Adipocyte (in vitro differentiated cells): ENCODE measurements at regions not wholly inside any gene's neighbourhood (a gene's known extent, or its start where the extent isn't known, plus 50 kb on each side); places are given as distances from the start of the nearest gene placed in this dataset.

Experiments
- DNase-seq: peaks from one replicate; pipeline ENCODE4 v3.0.0-alpha.2; 2015; ENCODE audit warnings: low read depth
- H3K27me3 ChIP-seq: replicated peaks from 2 replicates; pipeline ENCODE4 v1.7.0; 2013; ENCODE audit warnings: mild to moderate bottlenecking, low read length, moderate library complexity; ENCODE audit not compliant: control insufficient read depth, insufficient read depth
- H3K36me3 ChIP-seq: 2 replicates; pipeline ENCODE4 v1.7.0; 2013; ENCODE audit warnings: low read length, mild to moderate bottlenecking, moderate library complexity; ENCODE audit not compliant: control insufficient read depth, insufficient read depth, severe bottlenecking
- H3K4me1 ChIP-seq: 2 replicates; pipeline ENCODE4 v1.7.0; 2013; ENCODE audit warnings: mild to moderate bottlenecking, low read length, moderate library complexity; ENCODE audit not compliant: control insufficient read depth, insufficient read depth
- H3K4me3 ChIP-seq: 2 replicates; pipeline ENCODE4 v1.7.0; 2013; ENCODE audit warnings: mild to moderate bottlenecking, low read length, moderate library complexity
- H3K9ac ChIP-seq: 2 replicates; pipeline ENCODE4 v1.7.0; 2013; ENCODE audit warnings: mild to moderate bottlenecking, low read length, moderate library complexity
- H3K9me3 ChIP-seq: 2 replicates; pipeline ENCODE4 v1.7.0; 2013; ENCODE audit warnings: mild to moderate bottlenecking, low read length, moderate library complexity; ENCODE audit not compliant: control insufficient read depth

- no peak for DNase-seq
- Histone ChIP-seq H3K9me3 (no peaks in the 10 kb centered on the region), H3K4me3 (no peak overlapping the region), H3K36me3 (no peaks in the 10 kb centered on the region), H3K27me3 (peaks cover 6% of the 10 kb centered on the region), H3K4me1 (no peaks in the 10 kb centered on the region), H3K9ac (no peak overlapping the region)
Observed at GRCh38 chr2:16217291-16217690, 276.9 kb downstream of the MYCN start.

- no peak overlapping the region for H3K9ac ChIP-seq
- H3K4me3 ChIP-seq = no peak overlapping the region
- no peaks in the 10 kb centered on the region for H3K36me3 ChIP-seq
- peaks cover 6% of the 10 kb centered on the region for H3K27me3 ChIP-seq
- peaks cover 4% of the 10 kb centered on the region for H3K9me3 ChIP-seq
- no peak for DNase-seq
- H3K4me1 ChIP-seq = no peaks in the 10 kb centered on the region
Observed at GRCh38 chr2:16216558-16216945, 276.2 kb downstream of the MYCN start.

GRCh38 chr2:16215902-16216557 lies 275.7 kb downstream of the MYCN start:
- DNase-seq = no peak
- Histone ChIP-seq H3K9me3 (peaks cover 4% of the 10 kb centered on the region), H3K36me3 (no peaks in the 10 kb centered on the region), H3K27me3 (peaks cover 6% of the 10 kb centered on the region), H3K9ac (no peak overlapping the region), H3K4me1 (no peaks in the 10 kb centered on the region), H3K4me3 (no peak overlapping the region)

GRCh38 chr2:16214861-16215260 lies 274.5 kb downstream of the MYCN start:
- Histone ChIP-seq H3K9me3 (peaks cover 4% of the 10 kb centered on the region), H3K9ac (no peak overlapping the region), H3K27me3 (peaks cover 6% of the 10 kb centered on the region), H3K36me3 (no peaks in the 10 kb centered on the region), H3K4me3 (no peak overlapping the region), H3K4me1 (no peaks in the 10 kb centered on the region)
- DNase-seq = no peak

- DNase-seq = no peak
Observed at GRCh38 chr2:16214391-16214790, 274.0 kb downstream of the MYCN start.

GRCh38 chr2:16212321-16212720 lies 272.0 kb downstream of the MYCN start:
- H3K9ac ChIP-seq = no peak overlapping the region
- peaks cover 11% of the 10 kb centered on the region for H3K9me3 ChIP-seq
- no peaks in the 10 kb centered on the region for H3K36me3 ChIP-seq
- no peak for DNase-seq
- H3K4me3 ChIP-seq = no peak overlapping the region
- H3K27me3 ChIP-seq = peaks cover 3% of the 10 kb centered on the region
- H3K4me1 ChIP-seq = no peaks in the 10 kb centered on the region

More at GRCh38 chr2:16214391-16214790, 274.0 kb downstream of the MYCN start:
- no peaks in the 10 kb centered on the region for H3K4me1 ChIP-seq
- peaks cover 4% of the 10 kb centered on the region for H3K9me3 ChIP-seq
- H3K27me3 ChIP-seq = peaks cover 6% of the 10 kb centered on the region
- H3K4me3 ChIP-seq = no peak overlapping the region
- H3K9ac ChIP-seq = no peak overlapping the region
- H3K36me3 ChIP-seq = no peaks in the 10 kb centered on the region

GRCh38 chr2:16211341-16211740 lies 271.0 kb downstream of the MYCN start:
- Histone ChIP-seq H3K36me3 (no peaks in the 10 kb centered on the region), H3K4me3 (no peak overlapping the region), H3K27me3 (no peaks in the 10 kb centered on the region), H3K9ac (no peak overlapping the region), H3K4me1 (no peaks in the 10 kb centered on the region), H3K9me3 (peaks cover 11% of the 10 kb centered on the region)
- no peak for DNase-seq

- Histone ChIP-seq H3K36me3 (no peaks in the 10 kb centered on the region), H3K9ac (no peak overlapping the region), H3K4me1 (no peaks in the 10 kb centered on the region), H3K4me3 (no peak overlapping the region), H3K27me3 (no peaks in the 10 kb centered on the region), H3K9me3 (peaks cover 11% of the 10 kb centered on the region)
- DNase-seq = no peak
Observed at GRCh38 chr2:16210841-16211240, 270.5 kb downstream of the MYCN start.

- Histone ChIP-seq H3K4me3 (no peak overlapping the region), H3K36me3 (no peaks in the 10 kb centered on the region), H3K27me3 (no peaks in the 10 kb centered on the region), H3K9me3 (peaks cover 11% of the 10 kb centered on the region), H3K4me1 (no peaks in the 10 kb centered on the region), H3K9ac (no peak overlapping the region)
- no peak for DNase-seq
Observed at GRCh38 chr2:16209799-16210198, 269.4 kb downstream of the MYCN start.

- Histone ChIP-seq H3K27me3 (no peaks in the 10 kb centered on the region), H3K9me3 (peaks cover 11% of the 10 kb centered on the region), H3K4me1 (no peaks in the 10 kb centered on the region), H3K4me3 (no peak overlapping the region), H3K36me3 (no peaks in the 10 kb centered on the region), H3K9ac (no peak overlapping the region)
- no peak for DNase-seq
Observed at GRCh38 chr2:16208921-16209320, 268.6 kb downstream of the MYCN start.

GRCh38 chr2:16208241-16208797 lies 268.0 kb downstream of the MYCN start:
- no peak overlapping the region for H3K9ac ChIP-seq
- peaks cover 11% of the 10 kb centered on the region for H3K9me3 ChIP-seq
- H3K4me1 ChIP-seq = no peaks in the 10 kb centered on the region
- no peak for DNase-seq
- H3K4me3 ChIP-seq = no peak overlapping the region
- H3K27me3 ChIP-seq = no peaks in the 10 kb centered on the region
- no peaks in the 10 kb centered on the region for H3K36me3 ChIP-seq

GRCh38 chr2:16207611-16208010 lies 267.3 kb downstream of the MYCN start:
- H3K4me1 ChIP-seq = no peaks in the 10 kb centered on the region
- no peak overlapping the region for H3K9ac ChIP-seq
- no peaks in the 10 kb centered on the region for H3K27me3 ChIP-seq
- no peak for DNase-seq
- peaks cover 11% of the 10 kb centered on the region for H3K9me3 ChIP-seq
- no peak overlapping the region for H3K4me3 ChIP-seq
- no peaks in the 10 kb centered on the region for H3K36me3 ChIP-seq
